H1 (cell line): ENCODE measurements at regions not wholly inside any gene's neighbourhood (a gene's known extent, or its start where the extent isn't known, plus 50 kb on each side); places are given as distances from the start of the nearest gene placed in this dataset.

Experiments used
- CTCF ChIA-PET: fragments of 300-600 bp; sonication (Branson Sonifier 250); formaldehyde crosslinking; loops from one replicate; lab custom pipeline; 2021; ENCODE audit not compliant: partially characterized antibody; lab: Charles Lee
- POLR2A ChIA-PET: fragments of 300-600 bp; sonication (Branson Sonifier 250); formaldehyde crosslinking; loops from one replicate; lab custom pipeline; 2021; ENCODE audit warnings: inconsistent platforms; ENCODE audit not compliant: partially characterized antibody; lab: Charles Lee
- DNase-seq, 2 experiments: peaks; one replicate each; pipeline versions ENCODE4 v3.0.0 to v3.0.0-alpha.2; 2010 to 2022; ENCODE audit warnings: low spot score in 2 of 2, low read depth in 1 of 2, mixed read lengths in 1 of 2
- FAIRE-seq: peaks from 2 replicates; lab custom pipeline; 2011; peaks lifted over from hg19 to GRCh38; lab: Jason Lieb, UNC
- H2AFZ ChIP-seq: 2 replicates; pipeline ENCODE4 v1.8.1; 2012; ENCODE audit warnings: low read length, inconsistent platforms
- H2AK5ac ChIP-seq: 2 replicates; pipeline ENCODE4 v1.6.1; 2013; ENCODE audit warnings: low read depth, low read length
- H2BK120ac ChIP-seq: replicated peaks from 2 replicates; pipeline ENCODE3; 2013; ENCODE audit warnings: low read depth, low read length, inconsistent platforms
- H2BK12ac ChIP-seq: 2 replicates; pipeline ENCODE4 v1.6.1; 2013; ENCODE audit warnings: low read depth, low read length
- H2BK15ac ChIP-seq: 2 replicates; pipeline ENCODE4 v1.6.1; 2013; ENCODE audit warnings: low read length
- H2BK20ac ChIP-seq: 2 replicates; pipeline ENCODE4 v1.6.1; 2013; ENCODE audit warnings: low read length
- H2BK5ac ChIP-seq: 2 replicates; pipeline ENCODE4 v1.6.1; 2013; ENCODE audit warnings: low read depth, low read length
- H3K14ac ChIP-seq: 2 replicates; pipeline ENCODE4 v1.6.1; 2013; ENCODE audit warnings: inconsistent platforms; ENCODE audit not compliant: insufficient read length
- H3K18ac ChIP-seq: 2 replicates; pipeline ENCODE4 v1.6.1; 2013; ENCODE audit warnings: low read length; ENCODE audit errors: extremely low read depth
- H3K23ac ChIP-seq: 2 replicates; pipeline ENCODE4 v1.6.1; 2013; ENCODE audit warnings: inconsistent platforms; ENCODE audit not compliant: insufficient read length
- H3K23me2 ChIP-seq: 2 replicates; pipeline ENCODE4 v1.6.1; 2013; ENCODE audit warnings: low read depth, low read length
- H3K27ac ChIP-seq: 2 replicates; pipeline ENCODE4 v1.6.1; 2011; ENCODE audit warnings: low read depth, low read length, inconsistent platforms
- H3K27me3 ChIP-seq, 4 experiments: replicated peaks in 1 of 4; 1 replicate in 1 of 4; 2 replicates in 3 of 4; pipeline versions ENCODE4 v1.6.1 to v1.8.1; 2011 to 2013; ENCODE audit warnings: low read length in 3 of 4, mild to moderate bottlenecking in 3 of 4, inconsistent platforms in 2 of 4, mixed read lengths in 2 of 4, moderate library complexity in 1 of 4; ENCODE audit not compliant: control insufficient read depth in 3 of 4, insufficient read depth in 3 of 4; ENCODE audit errors: extremely low read depth in 1 of 4
- H3K36me3 ChIP-seq, 4 experiments: 2 replicates each; pipeline versions ENCODE4 v1.6.1 to v1.8.1; 2011 to 2013; ENCODE audit warnings: mild to moderate bottlenecking in 4 of 4, low read length in 3 of 4, moderate library complexity in 2 of 4, control low read depth in 1 of 4, inconsistent platforms in 1 of 4; ENCODE audit not compliant: insufficient read depth in 4 of 4, control insufficient read depth in 2 of 4
- H3K4ac ChIP-seq: replicated peaks from 2 replicates; pipeline ENCODE3; 2013; ENCODE audit warnings: low read length, low read depth, mixed read lengths, inconsistent platforms; ENCODE audit not compliant: insufficient read length
- H3K4me1 ChIP-seq, 4 experiments: replicated peaks in 1 of 4; 1 replicate in 1 of 4; 2 replicates in 3 of 4; pipeline versions ENCODE4 v1.6.1 to v1.8.1; 2011 to 2013; ENCODE audit warnings: low read length in 3 of 4, inconsistent platforms in 2 of 4, mixed read lengths in 1 of 4; ENCODE audit not compliant: insufficient read depth in 4 of 4, control insufficient read depth in 3 of 4
- H3K4me2 ChIP-seq, 2 experiments: 2 replicates each; pipeline versions ENCODE4 v1.6.1 to v1.8.1; 2011 to 2013; ENCODE audit warnings: low read depth in 2 of 2, low read length in 2 of 2, control low read depth in 1 of 2, inconsistent platforms in 1 of 2, mild to moderate bottlenecking in 1 of 2; ENCODE audit not compliant: insufficient read depth in 1 of 2
- H3K4me3 ChIP-seq, 4 experiments: fragments of 200-600, 300-600 bp in 1 of 4; sonication (generic), shearing (Covaris generic), sonication (Bioruptor Twin) in 1 of 4; 2 replicates each; pipeline versions ENCODE4 v1.5.1 to v1.8.1; 2011 to 2016; ENCODE audit warnings: low read length in 4 of 4, low read depth in 3 of 4, control low read depth in 2 of 4, inconsistent platforms in 2 of 4, mild to moderate bottlenecking in 2 of 4, mixed read lengths in 1 of 4, moderate library complexity in 1 of 4; ENCODE audit not compliant: insufficient read depth in 2 of 4; ENCODE audit errors: extremely low read depth in 1 of 4
- H3K56ac ChIP-seq: replicated peaks from 2 replicates; pipeline ENCODE3; 2013; ENCODE audit warnings: low read depth, mild to moderate bottlenecking, mixed read lengths, low read length, inconsistent platforms; ENCODE audit not compliant: insufficient read length
- H3K79me1 ChIP-seq: 2 replicates; pipeline ENCODE4 v1.6.1; 2013; ENCODE audit warnings: low read depth, low read length, control low read depth
- H3K79me2 ChIP-seq, 2 experiments: 2 replicates each; pipeline versions ENCODE4 v1.6.1 to v1.8.1; 2012 to 2013; ENCODE audit warnings: low read length in 2 of 2, mild to moderate bottlenecking in 2 of 2, inconsistent platforms in 1 of 2; ENCODE audit not compliant: insufficient read depth in 2 of 2, control insufficient read depth in 1 of 2
- H3K9ac ChIP-seq, 4 experiments: replicated peaks in 1 of 4; 1 replicate in 1 of 4; 2 replicates in 3 of 4; pipeline versions ENCODE4 v1.6.1 to v1.8.1; 2011 to 2013; ENCODE audit warnings: low read depth in 3 of 4, low read length in 3 of 4, control low read depth in 2 of 4, mild to moderate bottlenecking in 2 of 4, moderate library complexity in 2 of 4, inconsistent platforms in 1 of 4; ENCODE audit errors: extremely low read depth in 1 of 4
- H3K9me3 ChIP-seq, 2 experiments: 2 replicates each; pipeline versions ENCODE4 v1.6.1 to v1.8.1; 2012 to 2013; ENCODE audit warnings: mild to moderate bottlenecking in 2 of 2, moderate library complexity in 2 of 2, control low read depth in 1 of 2, inconsistent platforms in 1 of 2, low read depth in 1 of 2, low read length in 1 of 2, mixed read lengths in 1 of 2; ENCODE audit not compliant: insufficient read depth in 2 of 2
- H4K20me1 ChIP-seq, 2 experiments: replicated peaks in 1 of 2; 2 replicates each; pipeline versions ENCODE3 to v1.8.1; 2011 to 2013; ENCODE audit warnings: inconsistent platforms in 2 of 2, low read length in 2 of 2, mild to moderate bottlenecking in 1 of 2; ENCODE audit not compliant: insufficient read depth in 2 of 2, control insufficient read depth in 1 of 2
- H4K5ac ChIP-seq: 2 replicates; pipeline ENCODE4 v1.6.1; 2013; ENCODE audit warnings: low read length, low read depth, mixed read lengths, inconsistent platforms; ENCODE audit not compliant: insufficient read length
- H4K8ac ChIP-seq: 2 replicates; pipeline ENCODE4 v1.8.0; 2013; ENCODE audit warnings: mild to moderate bottlenecking, moderate library complexity, low read length, inconsistent platforms; ENCODE audit not compliant: insufficient read depth; ENCODE audit errors: extremely low read depth
- H4K91ac ChIP-seq: replicated peaks from 2 replicates; pipeline ENCODE3; 2013; ENCODE audit warnings: low read length, mixed read lengths, inconsistent platforms; ENCODE audit not compliant: insufficient read length
- PHF8 ChIP-seq: fragments of 200-600 bp; sonication (generic); conservative IDR thresholded peaks from 2 replicates; pipeline ENCODE4 v1.7.1; 2012; ENCODE audit warnings: low read depth, mild to moderate bottlenecking, inconsistent platforms, low read length, moderate library complexity
- WGBS, 2 experiments: shearing (Covaris generic) in 1 of 2; methylation state at CpG; one replicate each; pipeline versions ENCODE4 v1.1.6 to v1.1.7; 2013 to 2015; ENCODE audit warnings: low lambda C conversion rate in 2 of 2, mixed read lengths in 2 of 2, inconsistent platforms in 1 of 2, low coverage in 1 of 2, missing lambda C conversion rate in 1 of 2; ENCODE audit not compliant: insufficient replicate concordance in 2 of 2, insufficient coverage in 1 of 2, insufficient read length in 1 of 2; ENCODE audit errors: extremely low coverage in 1 of 2, missing lambda C conversion rate in 1 of 2; 5-methylcytosine and 5-hydroxymethylcytosine counted together

DNA sequence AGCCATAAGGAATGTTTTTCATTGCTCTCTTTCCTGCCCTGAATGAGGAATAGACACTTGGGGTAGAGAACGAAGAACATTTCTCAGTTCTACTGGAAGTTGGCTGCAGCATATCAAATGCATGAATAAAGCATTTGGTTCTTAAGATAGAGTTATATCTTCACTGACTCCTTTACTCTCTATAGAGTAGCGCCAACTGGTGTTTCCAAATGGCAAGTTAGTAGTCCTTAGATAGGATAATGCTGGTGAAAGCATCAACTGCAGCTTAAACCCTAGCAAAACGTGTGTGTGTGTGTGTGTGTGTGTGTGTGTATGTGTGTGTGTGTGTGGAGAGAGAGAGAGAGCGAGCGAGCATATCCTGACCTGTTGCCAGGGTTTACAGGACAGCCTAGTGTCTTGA, 62.2 kb upstream of the FRMPD4 start:
- Histone ChIP-seq H2BK120ac (no peak overlapping the region), H2BK20ac (no peak overlapping the region), H3K9me3 (no peaks in the 10 kb centered on the region), H3K4me3 (no peak overlapping the region), H3K4me2 (no peak overlapping the region), H3K9ac (no peak overlapping the region), H3K14ac (no peak overlapping the region), H4K5ac (no peak overlapping the region), H3K79me2 (no peaks in the 10 kb centered on the region), H2BK15ac (no peak overlapping the region), H3K18ac (no peak overlapping the region), H3K4ac (no peak overlapping the region), H3K27ac (no peak overlapping the region), H4K20me1 (no peaks in the 10 kb centered on the region), H3K23me2 (no peaks in the 10 kb centered on the region), H3K56ac (no peak overlapping the region), H2BK5ac (no peak overlapping the region), H3K36me3 (no peaks in the 10 kb centered on the region), H3K79me1 (no peaks in the 10 kb centered on the region), H3K4me1 (peaks cover 0 to 4% (median 0%) of the 10 kb centered on the region in 4 experiments; a peak in 1 of 7 replicates), H4K8ac (no peak overlapping the region), H2AK5ac (no peak overlapping the region), H4K91ac (no peak overlapping the region), H3K23ac (no peak overlapping the region), H2BK12ac (no peak overlapping the region), H3K27me3 (no peaks in the 10 kb centered on the region), H2AFZ (no peak overlapping the region)
- FAIRE-seq, result peak; percentile 13
- 75% methylated on average over 5 of the region's 5 CpGs; no CpG with 5 or more reads in 1 of the 2 experiments for WGBS, 2 experiments
- ChIA-PET CTCF (no interaction called here), POLR2A (no interaction called here)
- DNase-seq, result no peak
- no peak for TF ChIP-seq PHF8
